Coronary artery (tissue), 2 donors: ENCODE measurements at regions not wholly inside any gene's neighbourhood (a gene's known extent, or its start where the extent isn't known, plus 50 kb on each side); places are given as distances from the start of the nearest gene placed in this dataset.

Source experiments
- DNase-seq: peaks from one replicate; pipeline ENCODE4 v3.0.0-alpha.2; 2017; ENCODE audit warnings: low spot score
- H3K27ac ChIP-seq, 2 donors: fragments of 200-600 bp; sonication (generic); one replicate each; pipeline ENCODE4 v1.5.1; 2016 to 2019
- H3K4me3 ChIP-seq: fragments of 200-600 bp; sonication (generic); 2 replicates; pipeline ENCODE4 v1.5.1; 2016; ENCODE audit warnings: mild to moderate bottlenecking, moderate library complexity
- TF ChIP-seq, protein P1 (sequence below): fragments of 200-600 bp; sonication (generic); IDR thresholded peaks from one replicate; pipeline ENCODE4 v1.5.1; 2019; ENCODE audit warnings: antibody characterized with exemption

- no peak for DNase-seq
- no peak overlapping the region for H3K4me3 ChIP-seq
- TF ChIP-seq, protein P1, sequence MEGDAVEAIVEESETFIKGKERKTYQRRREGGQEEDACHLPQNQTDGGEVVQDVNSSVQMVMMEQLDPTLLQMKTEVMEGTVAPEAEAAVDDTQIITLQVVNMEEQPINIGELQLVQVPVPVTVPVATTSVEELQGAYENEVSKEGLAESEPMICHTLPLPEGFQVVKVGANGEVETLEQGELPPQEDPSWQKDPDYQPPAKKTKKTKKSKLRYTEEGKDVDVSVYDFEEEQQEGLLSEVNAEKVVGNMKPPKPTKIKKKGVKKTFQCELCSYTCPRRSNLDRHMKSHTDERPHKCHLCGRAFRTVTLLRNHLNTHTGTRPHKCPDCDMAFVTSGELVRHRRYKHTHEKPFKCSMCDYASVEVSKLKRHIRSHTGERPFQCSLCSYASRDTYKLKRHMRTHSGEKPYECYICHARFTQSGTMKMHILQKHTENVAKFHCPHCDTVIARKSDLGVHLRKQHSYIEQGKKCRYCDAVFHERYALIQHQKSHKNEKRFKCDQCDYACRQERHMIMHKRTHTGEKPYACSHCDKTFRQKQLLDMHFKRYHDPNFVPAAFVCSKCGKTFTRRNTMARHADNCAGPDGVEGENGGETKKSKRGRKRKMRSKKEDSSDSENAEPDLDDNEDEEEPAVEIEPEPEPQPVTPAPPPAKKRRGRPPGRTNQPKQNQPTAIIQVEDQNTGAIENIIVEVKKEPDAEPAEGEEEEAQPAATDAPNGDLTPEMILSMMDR, result no peak
- H3K27ac ChIP-seq, result no peak overlapping the region
Measured at GRCh38 chr17:5784791-5785190, 200.5 kb upstream of the NLRP1 start.

DNA sequence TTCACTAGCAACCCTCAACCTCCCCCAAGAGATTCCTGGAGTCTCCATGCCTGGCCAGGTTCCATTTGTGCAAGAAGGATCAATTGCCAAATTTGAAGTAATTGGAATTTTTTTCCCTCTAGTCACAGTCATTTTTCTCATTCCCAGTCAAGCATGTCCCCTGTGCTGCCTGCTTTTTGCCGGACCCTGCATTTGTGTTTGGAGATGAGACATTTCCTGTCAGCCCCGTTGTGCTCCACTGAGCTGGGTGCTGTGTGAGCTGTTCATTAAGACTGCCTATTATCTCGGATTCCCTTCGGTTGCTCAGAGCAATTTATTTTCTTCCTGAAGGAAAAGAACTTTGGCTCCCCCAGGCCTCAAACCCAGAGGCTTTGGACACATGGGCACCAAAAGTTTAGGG, 201.0 kb upstream of the NLRP1 start:
- no peak overlapping the region for H3K4me3 ChIP-seq
- TF ChIP-seq, protein P1, result no peak
- no peak for DNase-seq
- H3K27ac ChIP-seq, result no peak overlapping the region

DNA sequence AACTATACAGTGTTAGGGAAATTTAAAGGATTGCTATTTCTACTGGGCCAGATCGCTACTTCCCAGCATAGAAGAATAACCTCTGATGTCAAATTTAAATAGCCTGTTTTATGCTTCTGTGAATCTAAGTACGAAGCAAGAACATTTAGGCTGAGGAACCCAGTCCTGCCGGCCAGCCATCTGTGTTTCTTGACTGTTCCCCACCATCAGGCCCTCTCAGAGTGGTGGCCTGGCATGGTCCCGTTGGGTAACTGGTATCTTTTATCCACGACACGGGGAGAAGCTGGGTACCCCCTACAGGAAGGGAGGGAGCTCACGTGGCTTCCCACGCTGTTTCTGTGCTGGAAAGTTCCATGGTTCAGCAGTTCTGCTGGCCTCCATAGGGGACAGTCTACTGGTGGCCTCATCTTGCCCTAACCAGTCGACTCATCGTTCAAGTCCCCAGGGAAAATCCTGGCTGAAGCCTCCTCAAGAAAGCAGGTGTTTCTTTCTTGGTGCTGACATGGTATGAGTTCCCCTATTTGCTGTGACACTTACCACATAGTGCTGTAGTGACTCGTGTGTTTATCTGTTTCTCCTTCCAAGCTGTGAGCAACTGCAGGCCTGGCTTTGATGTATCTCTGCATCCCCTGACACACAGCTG, 201.7 kb upstream of the NLRP1 start:
- no peak overlapping the region for H3K4me3 ChIP-seq
- TF ChIP-seq, protein P1, result no peak
- DNase-seq, result no peak
- H3K27ac ChIP-seq, result no peak overlapping the region

- TF ChIP-seq, protein P1, result no peak
- Histone ChIP-seq H3K27ac (no peak overlapping the region), H3K4me3 (no peak overlapping the region)
- DNase-seq, result no peak
Measured at GRCh38 chr17:5786510-5786875, 202.2 kb upstream of the NLRP1 start.

DNA sequence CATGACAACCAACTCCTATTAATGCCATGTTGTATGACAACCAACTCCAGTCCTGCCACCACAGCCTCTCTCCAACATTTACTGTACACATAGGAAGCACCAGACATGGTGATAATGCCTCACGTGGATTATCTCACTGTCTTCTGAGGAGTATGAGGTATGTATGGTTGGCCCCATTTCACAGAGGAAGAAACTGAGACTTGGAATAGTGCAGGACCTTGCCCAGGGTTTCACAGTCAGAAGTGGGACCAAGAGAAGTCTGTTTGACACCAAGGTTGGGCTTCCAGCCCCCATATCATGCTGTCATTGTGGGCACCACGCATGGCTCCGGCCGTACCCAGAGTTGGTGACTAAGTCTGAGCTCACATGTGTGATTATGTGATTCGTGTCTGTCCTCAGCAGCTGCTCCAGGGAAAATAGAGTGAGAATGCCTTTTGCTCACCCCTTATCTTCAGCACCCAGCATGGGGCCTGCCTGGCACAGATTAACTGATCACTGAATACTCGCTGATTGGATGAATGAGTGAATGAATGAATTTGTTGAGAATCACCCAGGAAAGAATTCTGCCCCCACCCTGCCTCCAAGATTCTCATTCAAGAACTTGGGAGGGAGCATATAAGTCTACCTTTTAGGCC, 204.1 kb upstream of the NLRP1 start:
- no peak for DNase-seq
- TF ChIP-seq, protein P1, result no peak
- no peak overlapping the region for H3K4me3 ChIP-seq
- H3K27ac ChIP-seq, result no peak overlapping the region

DNA sequence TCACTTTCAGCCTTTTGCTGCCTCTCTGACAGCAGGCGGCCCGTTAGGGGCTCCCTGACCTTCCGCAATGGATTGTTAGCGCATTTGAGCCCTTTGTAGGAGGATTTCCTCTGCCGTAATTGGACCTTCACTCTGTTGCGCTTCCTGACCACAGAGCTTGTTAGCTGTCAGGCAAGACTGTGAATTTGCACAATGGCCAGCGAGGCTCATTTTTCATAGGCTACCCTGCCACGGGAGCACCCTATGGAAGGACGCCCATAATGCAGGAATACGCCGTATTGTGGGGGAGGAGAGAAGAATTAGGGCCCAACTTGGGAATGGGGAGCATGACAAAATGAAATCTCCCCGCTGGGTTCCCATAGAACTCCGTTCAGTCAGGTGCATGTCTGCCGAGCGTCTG, 205.2 kb upstream of the NLRP1 start:
- no peak overlapping the region for H3K4me3 ChIP-seq
- DNase-seq, result no peak
- H3K27ac ChIP-seq, result no peak overlapping the region
- TF ChIP-seq, protein P1, result no peak

- H3K4me3 ChIP-seq, result no peak overlapping the region
- TF ChIP-seq, protein P1, result no peak
- H3K27ac ChIP-seq, result no peak overlapping the region
- DNase-seq, result no peak
Measured at GRCh38 chr17:5793157-5793556, 208.8 kb upstream of the NLRP1 start.
